SK-N-SH (cell line): ENCODE measurements at regions not wholly inside any gene's neighbourhood (a gene's known extent, or its start where the extent isn't known, plus 50 kb on each side); places are given as distances from the start of the nearest gene placed in this dataset.

Source experiments
- CTCF ChIA-PET: fragments of 300-600, 350-600 bp; formaldehyde crosslinking; extraction: SDS; loops from one replicate; lab custom pipeline; 2021; lab: Yijun Ruan, JAX
- POLR2A ChIA-PET: fragments of 350-600 bp; sonication (Branson Sonifier 250); formaldehyde crosslinking; extraction: SDS; loops from one replicate; lab custom pipeline; 2020; ENCODE audit warnings: antibody characterized with exemption, inconsistent platforms; lab: Yijun Ruan, JAX
- DNase-seq: peaks from one replicate; pipeline ENCODE4 v3.0.0; 2012
- H2AFZ ChIP-seq: fragments of 200-600 bp; sonication (generic); 2 replicates; pipeline ENCODE4 v1.8.1; 2016; ENCODE audit warnings: antibody characterized with exemption, mild to moderate bottlenecking, low read depth
- H3F3A ChIP-seq: fragments of 200-600 bp; sonication (generic); replicated peaks from 2 replicates; pipeline ENCODE3; 2016; ENCODE audit warnings: antibody characterized with exemption, mild to moderate bottlenecking; ENCODE audit not compliant: insufficient read depth
- H3K27ac ChIP-seq, 2 experiments: fragments of 200-500 bp in 1 of 2; fragments of 200-600 bp in 1 of 2; sonication (Bioruptor generic) in 1 of 2; sonication (generic), shearing (Covaris generic) in 1 of 2; 2 replicates each; pipeline versions ENCODE4 v1.5.1 to v1.6.1; 2014 to 2016; ENCODE audit warnings: low read depth in 2 of 2, inconsistent platforms in 1 of 2, low read length in 1 of 2, mild to moderate bottlenecking in 1 of 2, mixed read lengths in 1 of 2
- H3K27me3 ChIP-seq: fragments of 200-600 bp; sonication (generic), shearing (Covaris generic); 2 replicates; pipeline ENCODE4 v1.6.1; 2016; ENCODE audit warnings: mixed run types; ENCODE audit not compliant: insufficient read depth
- H3K36me3 ChIP-seq, 2 experiments: fragments of 200-500 bp in 1 of 2; fragments of 200-600 bp in 1 of 2; sonication (Bioruptor generic) in 1 of 2; sonication (generic) in 1 of 2; replicated peaks in 1 of 2; 2 replicates each; pipeline versions ENCODE3 to v1.5.1; 2014 to 2016; ENCODE audit warnings: low read length in 1 of 2, mild to moderate bottlenecking in 1 of 2; ENCODE audit not compliant: insufficient read depth in 2 of 2, control insufficient read depth in 1 of 2
- H3K4me1 ChIP-seq, 2 experiments: fragments of 200-500 bp in 1 of 2; fragments of 200-600 bp in 1 of 2; sonication (Bioruptor generic) in 1 of 2; sonication (generic), shearing (Covaris generic) in 1 of 2; 2 replicates each; pipeline versions ENCODE4 v1.5.1 to v1.6.1; 2014 to 2016; ENCODE audit warnings: low read depth in 1 of 2, low read length in 1 of 2, mixed run types in 1 of 2; ENCODE audit not compliant: insufficient read depth in 2 of 2, control insufficient read depth in 1 of 2
- H3K4me2 ChIP-seq: fragments of 200-600 bp; sonication (generic), shearing (Covaris generic); 2 replicates; pipeline ENCODE4 v1.6.1; 2017; ENCODE audit warnings: mixed run types
- H3K4me3 ChIP-seq, 2 experiments: fragments of 200-500 bp in 1 of 2; fragments of 200-600 bp in 1 of 2; sonication (Bioruptor generic) in 1 of 2; sonication (generic), shearing (Covaris generic) in 1 of 2; 2 replicates each; pipeline versions ENCODE4 v1.5.1 to v1.8.1; 2014 to 2016; ENCODE audit warnings: low read depth in 2 of 2, inconsistent platforms in 1 of 2, low read length in 1 of 2, mild to moderate bottlenecking in 1 of 2, mixed read lengths in 1 of 2, moderate library complexity in 1 of 2
- H3K79me2 ChIP-seq: fragments of 200-600 bp; sonication (generic); 2 replicates; pipeline ENCODE4 v1.8.1; 2017; ENCODE audit warnings: mild to moderate bottlenecking; ENCODE audit not compliant: insufficient read depth
- H3K9ac ChIP-seq: fragments of 200-600 bp; sonication (generic); 2 replicates; pipeline ENCODE4 v1.6.1; 2017; ENCODE audit warnings: mixed run types
- H3K9me2 ChIP-seq: fragments of 200-600 bp; sonication (generic); 2 replicates; pipeline ENCODE4 v1.6.1; 2017; ENCODE audit warnings: mixed run types
- H3K9me3 ChIP-seq: fragments of 200-600 bp; sonication (generic); 2 replicates; pipeline ENCODE4 v1.6.1; 2017; ENCODE audit warnings: mixed run types, mild to moderate bottlenecking, moderate library complexity
- H4K20me1 ChIP-seq: fragments of 200-600 bp; sonication (generic); 2 replicates; pipeline ENCODE4 v1.6.1; 2017; ENCODE audit warnings: mild to moderate bottlenecking, mixed run types; ENCODE audit not compliant: insufficient read depth
- CHD2 ChIP-seq: fragments of 150-350 bp; IDR thresholded peaks from 2 replicates; pipeline ENCODE4 v1.6.1; 2018; ENCODE audit warnings: low read length; ENCODE audit not compliant: partially characterized antibody
- EZH2phosphoT487 ChIP-seq: fragments of 200-600 bp; sonication (generic); IDR thresholded peaks from 2 replicates; pipeline ENCODE4 v1.6.1; 2017; ENCODE audit warnings: low read depth, mixed run types, mild to moderate bottlenecking, antibody characterized with exemption, moderate library complexity, borderline replicate concordance
- FOSL2 ChIP-seq: IDR thresholded peaks from 2 replicates; pipeline ENCODE4 v1.4.0; 2012; ENCODE audit warnings: low read depth, mild to moderate bottlenecking, moderate library complexity, borderline replicate concordance
- GATA2 ChIP-seq: sonication (generic); formaldehyde crosslinking; IDR thresholded peaks from 2 replicates; pipeline ENCODE4 v1.5.0; 2020; ENCODE audit warnings: mild to moderate bottlenecking, missing genetic modification reagents
- IRF3 ChIP-seq: fragments of 150-350 bp; IDR thresholded peaks from 2 replicates; pipeline ENCODE4 v1.6.1; 2016; ENCODE audit warnings: mild to moderate bottlenecking, low read depth, low read length
- MAX ChIP-seq: IDR thresholded peaks from 2 replicates; pipeline ENCODE4 v1.4.0; 2012; ENCODE audit warnings: low read depth
- NFIC ChIP-seq: IDR thresholded peaks from 2 replicates; pipeline ENCODE4 v1.4.0; 2012; ENCODE audit warnings: borderline replicate concordance
- NRF1 ChIP-seq: IDR thresholded peaks from 2 replicates; pipeline ENCODE4 v1.6.1; 2012; ENCODE audit warnings: low read depth, mild to moderate bottlenecking, low read length
- PBX3 ChIP-seq: IDR thresholded peaks from 2 replicates; pipeline ENCODE4; 2012
- RAD21 ChIP-seq: IDR thresholded peaks from 2 replicates; pipeline ENCODE4 v1.6.1; 2012; ENCODE audit warnings: mild to moderate bottlenecking, low read length
- RCOR1 ChIP-seq: fragments of 150-350 bp; IDR thresholded peaks from 2 replicates; pipeline ENCODE4 v1.6.1; 2017; ENCODE audit warnings: antibody characterized with exemption, low read length
- REST ChIP-seq: IDR thresholded peaks from 2 replicates; pipeline ENCODE4 v1.6.1; 2012; ENCODE audit warnings: mild to moderate bottlenecking, low read depth, low read length, moderate library complexity
- SMC3 ChIP-seq: IDR thresholded peaks from 2 replicates; pipeline ENCODE4 v1.6.1; 2012; ENCODE audit warnings: low read depth, low read length, improper control_type of control experiment
- TAF1 ChIP-seq: IDR thresholded peaks from 2 replicates; pipeline ENCODE4 v1.6.1; 2012; ENCODE audit warnings: low read depth, mild to moderate bottlenecking, low read length, moderate library complexity, borderline replicate concordance
- TEAD4 ChIP-seq: IDR thresholded peaks from 2 replicates; pipeline ENCODE4 v1.4.0; 2012; ENCODE audit warnings: mild to moderate bottlenecking, borderline replicate concordance; ENCODE audit not compliant: insufficient read depth
- ZBTB33 ChIP-seq: IDR thresholded peaks from 2 replicates; pipeline ENCODE4 v1.4.0; 2012; ENCODE audit warnings: low read depth, borderline replicate concordance
- whole genome bisulfite sequencing: methylation state at CpG from one replicate; pipeline ENCODE4 v1.1.6; 2017; ENCODE audit warnings: low lambda C conversion rate; 5-methylcytosine and 5-hydroxymethylcytosine counted together

DNA sequence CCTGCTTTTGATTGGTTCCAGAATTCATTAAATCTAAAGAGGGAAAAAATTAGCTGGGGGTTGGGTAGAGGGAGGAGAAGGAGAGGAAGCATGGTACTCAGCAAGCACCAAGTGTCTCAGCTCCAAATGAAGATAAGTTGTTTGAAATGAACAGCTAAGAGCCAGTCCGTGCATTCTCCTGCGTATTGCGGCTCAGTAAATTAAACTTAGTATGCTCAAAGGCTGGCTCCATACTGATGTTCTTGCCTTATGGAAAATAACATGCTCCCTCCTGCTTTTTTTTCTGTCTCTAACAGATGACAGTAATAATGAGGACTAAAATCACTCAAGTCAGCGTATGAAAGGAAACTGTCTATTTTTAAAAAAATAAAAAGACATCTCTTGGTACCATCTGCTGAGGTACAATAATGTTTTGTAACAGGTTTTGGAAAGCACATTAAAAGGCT, 161.0 kb downstream of the SPATA31D1 start:
- peak; percentile 31 for DNase-seq
- no peaks in the 10 kb centered on the region for H3K27me3 ChIP-seq
- peak overlapping the region; percentile 24 to 46 for H3K4me3 ChIP-seq
- H3K9me2 ChIP-seq: no peaks in the 10 kb centered on the region
- H4K20me1 ChIP-seq: no peaks in the 10 kb centered on the region
- POLR2A ChIA-PET: interaction anchor here (0.6 kb wide), 1 partner anchor 217 kb away, joined by 3 read pairs; no protein-coding TSS in a partner anchor
- 19% methylated on average over 4 of the region's 4 CpGs for WGBS
- H3K9ac ChIP-seq: peak overlapping the region; percentile 40; the same call in 1 of the 2 replicates
- peaks cover 17 to 25% of the 10 kb centered on the region in 2 experiments for H3K4me1 ChIP-seq
- peaks cover 18% of the 10 kb centered on the region for H3F3A ChIP-seq
- no peaks in the 10 kb centered on the region for H3K36me3 ChIP-seq
- no peaks in the 10 kb centered on the region for H3K79me2 ChIP-seq
- H3K9me3 ChIP-seq: no peaks in the 10 kb centered on the region
- peak overlapping the region; percentile 74 for H3K4me2 ChIP-seq
- H3K27ac ChIP-seq: peak overlapping the region; percentile 83 to 98
- CTCF ChIA-PET: interaction anchor here (0.9 to 1.1 kb wide), 6 partner anchors 33 to 812 kb away, joined by 3 to 6 read pairs (median 4); partner anchors contain the start of gene TLE1
- no peak for TF ChIP-seq GATA2 (CRISPR knock-in tag)
- no peak for TF ChIP-seq CHD2
- no peak for TF ChIP-seq NRF1
- no peak for TF ChIP-seq RAD21
- no peak for TF ChIP-seq RCOR1
- no peak for TF ChIP-seq TEAD4
- TF ChIP-seq ZBTB33: no peak
- peak overlapping the region; percentile 86 for H2AFZ ChIP-seq

DNA sequence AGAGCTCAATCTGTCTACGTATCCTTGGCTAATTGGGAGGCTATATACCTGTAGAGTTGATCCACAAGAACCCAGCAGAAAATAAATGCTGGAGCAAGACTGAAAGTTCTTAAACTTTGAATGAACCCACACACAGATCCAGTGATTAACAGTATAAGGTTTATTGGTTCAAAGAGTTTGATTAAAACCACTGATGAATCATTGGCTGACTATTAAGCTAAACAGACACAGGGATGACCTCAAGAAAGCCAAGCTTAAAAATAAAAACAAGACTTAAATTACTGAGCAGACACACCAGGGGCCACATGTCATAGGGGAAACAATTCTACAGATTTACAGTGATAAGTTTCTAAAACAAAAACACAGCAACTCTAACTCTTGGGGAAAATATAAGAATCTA, 163.6 kb downstream of the SPATA31D1 start:
- peaks cover 18% of the 10 kb centered on the region for H3F3A ChIP-seq
- no peaks in the 10 kb centered on the region for H3K9me2 ChIP-seq
- H3K4me1 ChIP-seq: peaks cover 17 to 25% of the 10 kb centered on the region in 2 experiments
- H3K27me3 ChIP-seq: no peaks in the 10 kb centered on the region
- H3K9ac ChIP-seq: no peak overlapping the region
- H3K79me2 ChIP-seq: no peaks in the 10 kb centered on the region
- no peak overlapping the region for H3K27ac ChIP-seq
- no peak overlapping the region for H3K4me3 ChIP-seq
- H2AFZ ChIP-seq: no peak overlapping the region
- no peaks in the 10 kb centered on the region for H3K36me3 ChIP-seq
- ChIA-PET CTCF (interaction anchor here (0.7 kb wide), 1 partner anchor 1684 kb away, joined by 3 read pairs; no protein-coding TSS in a partner anchor), POLR2A (no interaction called here)
- 100% methylated on average over 1 of the region's 1 CpG for WGBS
- no peaks in the 10 kb centered on the region for H3K9me3 ChIP-seq
- no peak for TF ChIP-seq TEAD4
- TF ChIP-seq IRF3: no peak
- TF ChIP-seq REST: no peak
- no peak for TF ChIP-seq MAX
- TF ChIP-seq EZH2phosphoT487: no peak
- no peak for TF ChIP-seq RCOR1
- TF ChIP-seq SMC3: no peak
- TF ChIP-seq PBX3: no peak
- TF ChIP-seq TAF1: no peak
- TF ChIP-seq FOSL2: no peak
- TF ChIP-seq NFIC: no peak
- H4K20me1 ChIP-seq: no peaks in the 10 kb centered on the region
- H3K4me2 ChIP-seq: no peak overlapping the region
- DNase-seq: no peak
